ENCODE measurements at regions not wholly inside any gene's neighbourhood (a gene's known extent, or its start where the extent isn't known, plus 50 kb on each side); places are given as distances from the start of the nearest gene placed in this dataset.
A peak's percentile ranks its signal among the peaks of the same experiment; 100 is the strongest.

- no peaks in the 10 kb centered on the region for H3K36me3 ChIP-seq
- no peaks in the 10 kb centered on the region for H3K9me3 ChIP-seq
- no peak overlapping the region for H3K4me3 ChIP-seq
- H3K4me1 ChIP-seq = peaks cover 0 to 6% (median 0%) of the 10 kb centered on the region in 4 donors
- H3K27me3 ChIP-seq = no peaks in the 10 kb centered on the region
- DNase-seq (ENCODE audit: low spot score in 2 of 2) = no peak
- no peak overlapping the region for H3K27ac ChIP-seq
- TF ChIP-seq POLR2A (IDR thresholded peaks at IDR 0.05) = no peak
- TF ChIP-seq, protein P1, sequence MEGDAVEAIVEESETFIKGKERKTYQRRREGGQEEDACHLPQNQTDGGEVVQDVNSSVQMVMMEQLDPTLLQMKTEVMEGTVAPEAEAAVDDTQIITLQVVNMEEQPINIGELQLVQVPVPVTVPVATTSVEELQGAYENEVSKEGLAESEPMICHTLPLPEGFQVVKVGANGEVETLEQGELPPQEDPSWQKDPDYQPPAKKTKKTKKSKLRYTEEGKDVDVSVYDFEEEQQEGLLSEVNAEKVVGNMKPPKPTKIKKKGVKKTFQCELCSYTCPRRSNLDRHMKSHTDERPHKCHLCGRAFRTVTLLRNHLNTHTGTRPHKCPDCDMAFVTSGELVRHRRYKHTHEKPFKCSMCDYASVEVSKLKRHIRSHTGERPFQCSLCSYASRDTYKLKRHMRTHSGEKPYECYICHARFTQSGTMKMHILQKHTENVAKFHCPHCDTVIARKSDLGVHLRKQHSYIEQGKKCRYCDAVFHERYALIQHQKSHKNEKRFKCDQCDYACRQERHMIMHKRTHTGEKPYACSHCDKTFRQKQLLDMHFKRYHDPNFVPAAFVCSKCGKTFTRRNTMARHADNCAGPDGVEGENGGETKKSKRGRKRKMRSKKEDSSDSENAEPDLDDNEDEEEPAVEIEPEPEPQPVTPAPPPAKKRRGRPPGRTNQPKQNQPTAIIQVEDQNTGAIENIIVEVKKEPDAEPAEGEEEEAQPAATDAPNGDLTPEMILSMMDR (IDR thresholded peaks at IDR 0.05) = no peak
- TF ChIP-seq EP300 (IDR thresholded peaks at IDR 0.05) = no peak
Observed at GRCh38 chr6:104540743-104541142, 319.0 kb downstream of the HACE1 start.

DNA sequence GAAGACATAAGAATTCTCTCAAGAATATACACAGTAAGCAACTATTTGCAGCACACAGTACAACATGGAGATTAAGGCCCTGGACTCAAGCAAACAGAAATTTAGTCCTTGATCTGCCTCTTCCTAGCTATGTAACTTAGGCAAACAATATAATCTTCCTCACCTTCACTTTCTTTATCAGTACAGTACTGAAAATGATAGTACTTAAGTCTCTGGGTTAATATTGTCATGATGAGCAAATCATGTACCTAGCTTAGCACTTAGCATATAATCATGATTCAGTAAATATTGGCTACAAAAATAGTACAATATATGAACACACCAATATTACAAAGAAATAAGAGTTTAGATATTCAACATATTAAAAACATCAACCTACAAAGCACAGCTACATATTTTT lies 320.5 kb downstream of the HACE1 start:
- Histone ChIP-seq H3K27ac (no peak overlapping the region), H3K4me1 (peaks cover 0 to 6% (median 0%) of the 10 kb centered on the region in 4 donors), H3K4me3 (no peak overlapping the region), H3K9me3 (no peaks in the 10 kb centered on the region), H3K27me3 (no peaks in the 10 kb centered on the region), H3K36me3 (no peaks in the 10 kb centered on the region)
- TF ChIP-seq POLR2A (IDR thresholded peaks at IDR 0.05) (no peak), EP300 (IDR thresholded peaks at IDR 0.05) (no peak)
- TF ChIP-seq, protein P1 (IDR thresholded peaks at IDR 0.05) = no peak
- DNase-seq (ENCODE audit: low spot score in 2 of 2) = no peak

DNA sequence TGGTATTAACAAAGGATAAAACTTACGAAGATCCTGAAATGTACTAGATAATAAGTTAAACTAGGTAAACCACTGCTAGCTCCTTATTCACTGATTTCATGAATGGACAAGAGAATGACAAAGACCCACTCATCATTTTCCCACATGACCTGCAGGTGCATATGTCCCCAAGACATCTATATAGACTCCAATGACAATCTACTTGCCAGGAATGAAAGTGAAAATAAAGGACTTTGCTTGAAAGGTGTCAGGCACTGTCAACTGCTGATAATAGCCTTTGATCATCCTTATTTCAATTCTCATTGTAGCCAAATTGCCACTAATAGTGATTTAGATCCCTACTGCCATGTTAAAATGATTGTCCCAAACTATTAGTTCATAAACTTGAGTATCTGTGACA lies 321.8 kb downstream of the HACE1 start:
- no peak overlapping the region for H3K27ac ChIP-seq
- 88 to 93% methylated on average over 1 of the region's 1 CpG for WGBS, 2 donors
- H3K9me3 ChIP-seq = no peaks in the 10 kb centered on the region
- no peak for DNase-seq (ENCODE audit: low spot score in 2 of 2)
- no peak overlapping the region for H3K4me3 ChIP-seq
- H3K36me3 ChIP-seq = no peaks in the 10 kb centered on the region
- no peaks in the 10 kb centered on the region for H3K27me3 ChIP-seq
- TF ChIP-seq EP300 (IDR thresholded peaks at IDR 0.05) (no peak), POLR2A (IDR thresholded peaks at IDR 0.05) (no peak)
- TF ChIP-seq, protein P1 (IDR thresholded peaks at IDR 0.05) = no peak
- peaks cover 0 to 11% (median 5%) of the 10 kb centered on the region in 4 donors for H3K4me1 ChIP-seq

DNA sequence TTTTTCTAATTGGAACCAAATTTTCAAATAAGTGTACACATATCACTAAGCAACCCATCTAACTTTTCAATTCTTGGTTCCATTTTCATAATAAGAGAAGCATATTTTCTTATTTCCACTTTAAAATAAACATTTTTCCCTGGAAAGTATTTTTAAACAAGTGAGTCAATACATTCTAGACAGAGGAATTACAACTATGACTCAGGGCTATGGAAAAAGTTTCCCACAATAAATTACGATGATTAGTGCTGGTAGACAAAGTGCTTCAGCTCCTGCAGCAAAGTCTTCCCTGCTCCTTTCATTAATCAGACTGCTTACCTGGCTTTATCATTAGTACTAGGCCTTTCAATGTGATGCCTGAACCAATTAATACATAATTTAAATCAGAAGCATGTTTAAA lies 322.5 kb downstream of the HACE1 start:
- H3K36me3 ChIP-seq = no peaks in the 10 kb centered on the region
- 43% methylated on average over 1 of the region's 1 CpG for WGBS, 2 donors

GRCh38 chr6:104532462-104532861 lies 327.3 kb downstream of the HACE1 start:
- peak overlapping the region in 1 of 4 donors; percentile 54 for H3K27ac ChIP-seq
- H3K36me3 ChIP-seq = no peaks in the 10 kb centered on the region
- peaks cover 0 to 25% (median 11%) of the 10 kb centered on the region in 4 donors for H3K4me1 ChIP-seq
- TF ChIP-seq POLR2A (IDR thresholded peaks at IDR 0.05) (no peak), EP300 (IDR thresholded peaks at IDR 0.05) (no peak)
- TF ChIP-seq, protein P1 (IDR thresholded peaks at IDR 0.05) = no peak
- DNase-seq (ENCODE audit: low spot score in 2 of 2) = no peak
- H3K4me3 ChIP-seq = no peak overlapping the region
- no peaks in the 10 kb centered on the region for H3K9me3 ChIP-seq
- no peaks in the 10 kb centered on the region for H3K27me3 ChIP-seq
- WGBS, 2 donors = 51 to 55% methylated on average over 3 of the region's 3 CpGs

More for the DNA sequence above, 322.5 kb downstream of the HACE1 start:
- Histone ChIP-seq H3K27me3 (no peaks in the 10 kb centered on the region), H3K4me1 (peaks cover 0 to 18% (median 8%) of the 10 kb centered on the region in 4 donors), H3K27ac (no peak overlapping the region), H3K9me3 (no peaks in the 10 kb centered on the region), H3K4me3 (no peak overlapping the region)
- no peak for DNase-seq (ENCODE audit: low spot score in 2 of 2)
- no peak for TF ChIP-seq EP300 (IDR thresholded peaks at IDR 0.05)
- TF ChIP-seq, protein P1 (IDR thresholded peaks at IDR 0.05) = no peak
- TF ChIP-seq POLR2A (IDR thresholded peaks at IDR 0.05) = no peak

All from tibial nerve (tissue), 4 donors.